HG03571 (cell line): ENCODE measurements at regions not wholly inside any gene's neighbourhood (a gene's known extent, or its start where the extent isn't known, plus 50 kb on each side); places are given as distances from the start of the nearest gene placed in this dataset.
"Not testable (repeated sequence)": the region's sequence is repeated elsewhere in the genome, so short reads cannot be mapped to it uniquely, and the experiment has no call there.

Experiments used
- ATAC-seq: cut with Tn5 transposase; IDR thresholded peaks from one replicate; pipeline ENCODE4 v1.9.1; 2021; ENCODE audit not compliant: unreplicated experiment

- ATAC-seq = no peak
These were observed 244.8 kb downstream of the DUSP10 start for GRCh38 chr1:221497046-221497445.

- no peak for ATAC-seq
These were observed 238.6 kb downstream of the DUSP10 start for GRCh38 chr1:221503268-221503667.

GRCh38 chr1:221509575-221510355 lies 232.1 kb downstream of the DUSP10 start:
- no peak for ATAC-seq

GRCh38 chr1:221510793-221511503 lies 230.9 kb downstream of the DUSP10 start:
- no peak for ATAC-seq

GRCh38 chr1:221511797-221512196 lies 230.1 kb downstream of the DUSP10 start:
- ATAC-seq = no peak

- no peak for ATAC-seq
These were observed 227.1 kb downstream of the DUSP10 start for GRCh38 chr1:221514806-221515205.

- no peak for ATAC-seq
These were observed 226.4 kb downstream of the DUSP10 start for GRCh38 chr1:221515496-221515895.

- no peak for ATAC-seq
These were observed 223.9 kb downstream of the DUSP10 start for GRCh38 chr1:221517961-221518360.

GRCh38 chr1:221520250-221520649 lies 221.6 kb downstream of the DUSP10 start:
- no peak for ATAC-seq

- no peak for ATAC-seq
These were observed 220.2 kb downstream of the DUSP10 start for GRCh38 chr1:221521686-221522085.

- ATAC-seq = no peak
These were observed 219.4 kb downstream of the DUSP10 start for GRCh38 chr1:221522529-221522940.

- no peak for ATAC-seq
These were observed 216.1 kb downstream of the DUSP10 start for GRCh38 chr1:221525749-221526148.

GRCh38 chr1:221527302-221527701 lies 214.6 kb downstream of the DUSP10 start:
- no peak for ATAC-seq

- ATAC-seq = no peak
These were observed 213.8 kb downstream of the DUSP10 start for GRCh38 chr1:221527886-221528624.

- not testable (repeated sequence) for ATAC-seq
These were observed 211.7 kb downstream of the DUSP10 start for GRCh38 chr1:221530159-221530558.

- ATAC-seq = no peak
These were observed 211.1 kb downstream of the DUSP10 start for GRCh38 chr1:221530791-221531190.

GRCh38 chr1:221532071-221532773 lies 209.7 kb downstream of the DUSP10 start:
- ATAC-seq = no peak

GRCh38 chr1:221541296-221541695 lies 200.6 kb downstream of the DUSP10 start:
- no peak for ATAC-seq

- no peak for ATAC-seq
These were observed 198.3 kb downstream of the DUSP10 start for GRCh38 chr1:221543529-221544120.

GRCh38 chr1:221548942-221549341 lies 192.9 kb downstream of the DUSP10 start:
- ATAC-seq = no peak

GRCh38 chr1:221549815-221550214 lies 192.1 kb downstream of the DUSP10 start:
- ATAC-seq = no peak
